ENCODE measurements at regions not wholly inside any gene's neighbourhood (a gene's known extent, or its start where the extent isn't known, plus 50 kb on each side); places are given as distances from the start of the nearest gene placed in this dataset.

- H3K36me3 Mint-ChIP-seq (ENCODE audit: low read depth), result peaks cover 9% of the 10 kb centered on the region
- H3K4me3 Mint-ChIP-seq, result no peak overlapping the region
- no peak for DNase-seq
- no peaks in the 10 kb centered on the region for H3K4me1 Mint-ChIP-seq
- peaks cover 16% of the 10 kb centered on the region for H3K9me3 Mint-ChIP-seq
- H3K27me3 Mint-ChIP-seq (ENCODE audit: low read depth, poor library complexity), result no peaks in the 10 kb centered on the region
- H3K27ac Mint-ChIP-seq, result no peak overlapping the region
- no peak for TF ChIP-seq CTCF (IDR thresholded peaks at IDR 0.05)
Observed at GRCh38 chrX:112577146-112577545, 102.6 kb downstream of the LHFPL1 start.

GRCh38 chrX:112571388-112571787, 108.3 kb downstream of the LHFPL1 start:
- no peak for DNase-seq
- TF ChIP-seq CTCF (IDR thresholded peaks at IDR 0.05), result no peak
- Mint-ChIP-seq H3K4me3 (no peak overlapping the region), H3K27ac (no peak overlapping the region), H3K4me1 (peaks cover 8% of the 10 kb centered on the region), H3K27me3 (ENCODE audit: low read depth, poor library complexity) (no peaks in the 10 kb centered on the region), H3K36me3 (ENCODE audit: low read depth) (peaks cover 4% of the 10 kb centered on the region), H3K9me3 (peaks cover 1% of the 10 kb centered on the region)

- no peaks in the 10 kb centered on the region for H3K36me3 Mint-ChIP-seq (ENCODE audit: low read depth)
- no peak overlapping the region for H3K27ac Mint-ChIP-seq
- no peak for DNase-seq
- no peaks in the 10 kb centered on the region for H3K4me1 Mint-ChIP-seq
- no peak overlapping the region for H3K4me3 Mint-ChIP-seq
- TF ChIP-seq CTCF (IDR thresholded peaks at IDR 0.05), result no peak
- peaks cover 3% of the 10 kb centered on the region for H3K27me3 Mint-ChIP-seq (ENCODE audit: low read depth, poor library complexity)
- H3K9me3 Mint-ChIP-seq, result peaks cover 6% of the 10 kb centered on the region
Observed at GRCh38 chrX:112555831-112556230, 123.9 kb downstream of the LHFPL1 start.

- H3K9me3 Mint-ChIP-seq, result peaks cover 5% of the 10 kb centered on the region
- no peaks in the 10 kb centered on the region for H3K27me3 Mint-ChIP-seq (ENCODE audit: low read depth, poor library complexity)
- no peak for TF ChIP-seq CTCF (IDR thresholded peaks at IDR 0.05)
- no peak for DNase-seq
- H3K36me3 Mint-ChIP-seq (ENCODE audit: low read depth), result no peaks in the 10 kb centered on the region
- H3K4me3 Mint-ChIP-seq, result no peak overlapping the region
- no peaks in the 10 kb centered on the region for H3K4me1 Mint-ChIP-seq
- H3K27ac Mint-ChIP-seq, result no peak overlapping the region
Observed at GRCh38 chrX:112545051-112545450, 134.7 kb downstream of the LHFPL1 start.

GRCh38 chrX:112536544-112536943, 143.2 kb downstream of the LHFPL1 start:
- Mint-ChIP-seq H3K4me3 (no peak overlapping the region), H3K36me3 (ENCODE audit: low read depth) (no peaks in the 10 kb centered on the region), H3K27me3 (ENCODE audit: low read depth, poor library complexity) (peaks cover 3% of the 10 kb centered on the region), H3K9me3 (no peaks in the 10 kb centered on the region), H3K27ac (no peak overlapping the region), H3K4me1 (peaks cover 15% of the 10 kb centered on the region)
- DNase-seq, result no peak
- TF ChIP-seq CTCF (IDR thresholded peaks at IDR 0.05), result no peak

GRCh38 chrX:112527903-112528302, 151.8 kb downstream of the LHFPL1 start:
- no peak for TF ChIP-seq CTCF (IDR thresholded peaks at IDR 0.05)
- Mint-ChIP-seq H3K36me3 (ENCODE audit: low read depth) (peaks cover 5% of the 10 kb centered on the region), H3K9me3 (peaks cover 14% of the 10 kb centered on the region), H3K4me1 (no peaks in the 10 kb centered on the region), H3K27ac (no peak overlapping the region), H3K27me3 (ENCODE audit: low read depth, poor library complexity) (peaks cover 3% of the 10 kb centered on the region), H3K4me3 (no peak overlapping the region)
- no peak for DNase-seq

Measured in nephron progenitor cell (in vitro differentiated cells).